ENCODE measurements at regions not wholly inside any gene's neighbourhood (a gene's known extent, or its start where the extent isn't known, plus 50 kb on each side); places are given as distances from the start of the nearest gene placed in this dataset.

- TF ChIP-seq ZNF280B (CRISPR knock-in tag; IDR thresholded peaks at IDR 0.05) (no peak), MAFG (tag; conservative IDR thresholded peaks at IDR 0.05) (no peak)
These were observed 182.4 kb upstream of the MC4R start (continued) for GRCh38 chr18:60554967-60555366.

GRCh38 chr18:60555625-60556024, 183.1 kb upstream of the MC4R start:
- WGBS (ENCODE audit: insufficient coverage, low coverage, missing lambda C conversion rate): 0% methylated on average over 3 of the region's 5 CpGs
- no peak overlapping the region for H3K27ac ChIP-seq (ENCODE audit: extremely low read depth, low read depth, low read length)
- POLR2A ChIA-PET: interaction anchor here (0.6 kb wide), 1 partner anchor 561 kb away, joined by 3 read pairs; no protein-coding TSS in a partner anchor
- DNase-seq (ENCODE audit: extremely low read depth in 1 of 4, low spot score in 3 of 4) (no peak), ATAC-seq (no peak), FAIRE-seq (no peak)
- no peaks in the 10 kb centered on the region for H3K27me3 ChIP-seq (ENCODE audit: control insufficient read depth in 2 of 2, insufficient read depth in 2 of 2, low read length in 2 of 2)
- H3K36me3 ChIP-seq (ENCODE audit: control insufficient read depth, insufficient read depth, low read length): no peaks in the 10 kb centered on the region
- H3K79me2 ChIP-seq (ENCODE audit: control insufficient read depth, insufficient read depth, low read length): no peaks in the 10 kb centered on the region
- no peaks in the 10 kb centered on the region for H4K20me1 ChIP-seq (replicated peaks; ENCODE audit: control insufficient read depth, insufficient read depth, low read length)
- H2AFZ ChIP-seq (ENCODE audit: low read depth, low read length): no peak overlapping the region
- H3K4me3 ChIP-seq: no peak overlapping the region
- no peaks in the 10 kb centered on the region for H3K9me1 ChIP-seq (ENCODE audit: control insufficient read depth, insufficient read depth, low read length)
- H3K9me3 ChIP-seq (replicated peaks; ENCODE audit: control insufficient read depth, insufficient read depth, low read depth, low read length): no peaks in the 10 kb centered on the region
- intact Hi-C loops (cut with micrococcal nuclease) (no loop called here), in situ Hi-C loops (cut with MboI) (loop anchor here (10.0 kb wide), 1 partner anchor 561 kb away; no protein-coding TSS in a partner anchor)
- no TSS peak for BruUV-seq (replicated peaks)
- H3K4me2 ChIP-seq (ENCODE audit: insufficient read depth, low read length): no peak overlapping the region
- no peaks in the 10 kb centered on the region for H3K4me1 ChIP-seq (replicated peaks in 1 of 2; ENCODE audit: control insufficient read depth in 2 of 2, insufficient read depth in 2 of 2, low read length in 2 of 2)
- no peak overlapping the region for H3K9ac ChIP-seq (ENCODE audit: insufficient read depth in 1 of 2, low read depth in 2 of 2, low read length in 2 of 2)
- CTCF ChIA-PET (ENCODE audit: low intra/inter-chr PET ratio): no interaction called here
- TF ChIP-seq GTF2E2 (tag; IDR thresholded peaks at IDR 0.05) (no peak), PRDM10 (IDR thresholded peaks at IDR 0.05; ENCODE audit: partially characterized antibody) (no peak), MAX (CRISPR knock-in tag; IDR thresholded peaks at IDR 0.05) (no peak), ZC3H8 (IDR thresholded peaks at IDR 0.05) (no peak), TBP (optimal IDR thresholded peaks at IDR 0.05; ENCODE audit: low read depth, low read length) (no peak), RAD51 (IDR thresholded peaks at IDR 0.05; ENCODE audit: borderline replicate concordance, low read depth) (no peak), FUS (optimal IDR thresholded peaks at IDR 0.05; ENCODE audit: low read depth, low read length) (no peak), FOSL1 (tag; conservative IDR thresholded peaks at IDR 0.05) (no peak), ETS2 (tag; IDR thresholded peaks at IDR 0.05; ENCODE audit: borderline replicate concordance, poor library complexity, severe bottlenecking) (no peak), ZNF174 (CRISPR knock-in tag; IDR thresholded peaks at IDR 0.05) (no peak), CBFB (CRISPR knock-in tag; IDR thresholded peaks at IDR 0.05) (no peak), ZC3H4 (CRISPR knock-in tag; IDR thresholded peaks at IDR 0.05; ENCODE audit: borderline replicate concordance) (no peak), E2F3 (CRISPR knock-in tag; IDR thresholded peaks at IDR 0.05) (no peak), SIN3A (IDR thresholded peaks at IDR 0.05; ENCODE audit: borderline replicate concordance in 2 of 2, control insufficient read depth in 1 of 2, low read depth in 2 of 2, low read length in 2 of 2) (no peak), NR2F6 (CRISPR knock-in tag; IDR thresholded peaks at IDR 0.05) (no peak), ZNF76 (CRISPR knock-in tag; IDR thresholded peaks at IDR 0.05; ENCODE audit: borderline replicate concordance) (no peak)
